Hepatocyte (in vitro differentiated cells): ENCODE measurements at regions not wholly inside any gene's neighbourhood (a gene's known extent, or its start where the extent isn't known, plus 50 kb on each side); places are given as distances from the start of the nearest gene placed in this dataset.

Source experiments
- CTCF ChIP-seq: fragments of 200-600 bp; sonication (generic); IDR thresholded peaks from 2 replicates; pipeline ENCODE4 v1.5.1; 2016; ENCODE audit warnings: antibody characterized with exemption, mild to moderate bottlenecking; ENCODE audit not compliant: poor library complexity
- EZH2 ChIP-seq: fragments of 200-600 bp; sonication (generic); IDR thresholded peaks from 2 replicates; pipeline ENCODE4 v1.6.1; 2016; ENCODE audit warnings: antibody characterized with exemption, mild to moderate bottlenecking, borderline replicate concordance
- EZH2phosphoT487 ChIP-seq: fragments of 200-600 bp; sonication (generic); IDR thresholded peaks from one replicate; pipeline ENCODE4 v1.6.1; 2018; ENCODE audit warnings: antibody characterized with exemption, mild to moderate bottlenecking, low read depth, moderate library complexity; ENCODE audit not compliant: unreplicated experiment, severe bottlenecking

- no peak for TF ChIP-seq EZH2
- TF ChIP-seq CTCF: no peak
- TF ChIP-seq EZH2phosphoT487: no peak
Measured at GRCh38 chr15:94847325-94847724, 616.0 kb downstream of the MCTP2 start.
